ENCODE measurements at regions not wholly inside any gene's neighbourhood (a gene's known extent, or its start where the extent isn't known, plus 50 kb on each side); places are given as distances from the start of the nearest gene placed in this dataset.

DNA sequence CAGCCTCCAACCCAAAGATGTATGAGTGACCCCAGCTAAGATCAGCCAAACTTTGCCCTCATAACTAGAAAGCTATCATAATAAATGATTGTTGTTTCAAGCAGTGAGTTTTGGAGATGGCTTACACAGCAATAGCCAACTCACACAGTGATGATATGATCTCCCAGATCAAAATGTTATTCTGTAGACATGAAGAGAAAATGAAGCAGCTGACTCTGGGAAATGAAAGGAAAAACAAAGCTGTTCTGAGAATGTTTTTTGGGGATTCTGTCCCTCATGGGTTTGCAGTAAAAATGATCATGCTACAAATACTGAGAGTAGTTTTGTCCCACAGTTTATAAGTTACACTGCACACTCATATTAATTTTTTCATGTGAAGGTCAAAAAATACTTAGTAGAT is 617.8 kb downstream of the MRPL39 start:
- no peak for DNase-seq

DNA sequence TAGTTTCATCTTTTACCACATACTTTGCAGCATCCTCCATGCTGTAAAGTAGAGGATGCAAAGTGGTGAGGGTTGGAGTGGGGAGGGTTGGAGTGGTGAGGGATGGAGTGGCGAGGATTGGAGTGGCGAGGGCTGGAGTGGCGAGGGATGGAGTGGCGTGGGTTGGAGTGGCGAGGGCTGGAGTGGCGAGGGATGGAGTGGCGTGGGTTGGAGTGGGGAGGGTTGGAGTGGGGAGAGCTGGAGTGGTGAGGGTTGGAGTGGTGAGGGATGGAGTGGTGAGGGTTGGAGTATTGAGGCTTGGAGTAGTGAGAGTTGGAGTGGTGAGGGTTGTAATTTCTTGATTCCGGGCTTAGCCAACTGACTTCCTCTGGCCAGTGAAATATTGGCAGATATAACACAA is 618.3 kb downstream of the MRPL39 start:
- DNase-seq: no peak

DNA sequence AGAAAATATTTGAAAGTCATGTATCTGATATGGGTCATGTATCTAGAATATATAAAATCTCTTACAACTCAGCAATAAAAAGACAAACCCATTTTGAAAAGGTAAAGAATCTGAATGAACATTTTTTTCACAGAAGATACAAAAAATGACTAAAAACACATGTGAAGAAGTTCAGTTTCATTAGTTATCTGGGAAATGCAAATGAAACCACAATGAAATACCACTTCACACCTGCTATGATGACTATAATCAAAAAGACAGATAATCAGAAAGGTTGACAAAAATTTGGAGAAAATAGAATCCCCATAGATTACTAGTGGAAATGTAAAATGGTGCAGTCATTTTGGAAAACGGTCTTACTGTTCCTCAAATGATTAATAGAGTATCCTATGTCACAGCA is 631.0 kb downstream of the MRPL39 start:
- no peak for DNase-seq

DNA sequence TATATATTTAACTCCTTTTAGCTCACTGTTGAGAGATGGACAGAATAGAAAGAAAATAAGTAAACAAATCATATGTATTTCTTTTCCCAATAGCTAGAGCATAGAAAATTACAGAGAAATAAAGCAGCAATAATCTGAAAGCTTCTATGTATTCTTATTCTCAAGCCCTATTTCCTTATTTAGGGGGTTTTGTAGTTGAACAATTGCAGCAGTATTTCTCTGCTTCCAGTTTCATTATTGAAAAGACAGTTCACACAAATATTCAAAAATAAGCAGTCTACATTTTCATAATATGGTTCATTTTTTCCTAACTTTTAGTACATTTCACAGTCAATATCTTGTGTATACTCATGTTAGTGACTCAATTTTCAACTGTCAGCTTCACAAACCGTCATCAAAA is 638.2 kb downstream of the MRPL39 start:
- DNase-seq: no peak

DNA sequence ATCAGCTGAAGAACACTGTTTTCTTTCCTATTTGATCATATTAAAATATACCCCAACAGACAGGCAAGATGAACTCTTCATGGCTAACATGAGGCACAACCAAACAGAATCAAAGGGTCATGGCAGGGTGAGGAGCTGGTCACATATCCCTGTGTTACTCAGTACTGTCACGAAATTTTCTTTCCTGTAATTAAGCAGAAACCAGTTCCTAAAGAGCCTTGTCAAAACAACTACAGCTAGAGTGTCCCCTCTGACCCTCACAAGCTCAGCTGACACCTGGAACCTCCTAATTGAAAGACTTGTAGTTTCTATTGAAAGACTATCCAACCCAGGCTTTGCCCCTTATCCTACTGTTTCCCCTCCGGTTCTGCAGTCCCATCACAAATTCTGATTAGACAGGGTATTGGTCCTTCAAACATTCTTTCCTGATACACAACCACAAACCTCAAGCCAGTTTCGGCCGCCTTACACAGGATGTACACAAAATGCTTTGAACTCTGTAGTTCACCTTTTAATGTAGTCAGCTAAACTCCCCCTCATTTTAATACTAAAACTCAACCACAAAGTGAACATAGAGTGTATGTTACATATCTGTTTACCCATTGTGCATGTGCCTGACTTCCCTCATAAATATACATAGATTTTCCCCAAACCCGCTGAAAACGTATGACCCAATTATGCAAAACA is 651.9 kb downstream of the MRPL39 start:
- no peak for DNase-seq

DNA sequence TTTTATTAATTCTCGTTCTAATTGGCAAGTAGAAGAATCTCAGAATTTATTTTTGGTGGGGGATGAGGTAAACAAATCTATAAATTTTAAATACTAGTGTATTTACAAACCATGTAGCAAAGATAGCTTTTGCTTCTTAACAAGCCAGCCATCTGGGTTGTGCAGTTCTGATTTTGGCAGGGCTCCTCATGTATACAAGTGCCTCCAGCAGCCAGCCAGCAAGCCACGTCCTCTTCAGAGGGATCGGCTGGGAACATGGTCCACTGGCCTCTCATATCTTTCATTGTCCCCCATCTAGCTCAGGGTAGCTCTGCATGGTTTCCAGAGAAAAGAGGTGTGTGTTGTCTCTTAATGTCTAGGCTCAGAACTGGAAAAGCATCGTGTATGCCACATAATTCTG is 659.1 kb downstream of the MRPL39 start:
- DNase-seq: no peak

DNA sequence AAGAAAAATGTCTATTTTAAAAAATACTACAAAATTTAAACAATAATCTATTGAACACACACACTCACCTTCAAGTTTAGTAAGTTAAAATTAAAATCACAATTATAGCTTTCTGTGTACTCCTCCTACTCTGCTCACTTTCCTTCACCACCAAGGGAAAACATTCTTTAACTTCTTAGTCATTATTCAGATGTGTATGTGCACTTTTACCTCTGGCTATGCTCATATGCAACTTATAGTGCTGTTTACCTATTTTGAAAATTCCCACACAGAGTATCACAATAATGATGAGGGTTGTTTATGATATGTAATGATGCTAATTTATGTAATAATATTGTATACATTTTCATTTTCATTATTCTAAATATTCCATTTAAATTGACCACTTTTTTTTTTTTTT is 661.4 kb downstream of the MRPL39 start:
- no peak for DNase-seq

DNA sequence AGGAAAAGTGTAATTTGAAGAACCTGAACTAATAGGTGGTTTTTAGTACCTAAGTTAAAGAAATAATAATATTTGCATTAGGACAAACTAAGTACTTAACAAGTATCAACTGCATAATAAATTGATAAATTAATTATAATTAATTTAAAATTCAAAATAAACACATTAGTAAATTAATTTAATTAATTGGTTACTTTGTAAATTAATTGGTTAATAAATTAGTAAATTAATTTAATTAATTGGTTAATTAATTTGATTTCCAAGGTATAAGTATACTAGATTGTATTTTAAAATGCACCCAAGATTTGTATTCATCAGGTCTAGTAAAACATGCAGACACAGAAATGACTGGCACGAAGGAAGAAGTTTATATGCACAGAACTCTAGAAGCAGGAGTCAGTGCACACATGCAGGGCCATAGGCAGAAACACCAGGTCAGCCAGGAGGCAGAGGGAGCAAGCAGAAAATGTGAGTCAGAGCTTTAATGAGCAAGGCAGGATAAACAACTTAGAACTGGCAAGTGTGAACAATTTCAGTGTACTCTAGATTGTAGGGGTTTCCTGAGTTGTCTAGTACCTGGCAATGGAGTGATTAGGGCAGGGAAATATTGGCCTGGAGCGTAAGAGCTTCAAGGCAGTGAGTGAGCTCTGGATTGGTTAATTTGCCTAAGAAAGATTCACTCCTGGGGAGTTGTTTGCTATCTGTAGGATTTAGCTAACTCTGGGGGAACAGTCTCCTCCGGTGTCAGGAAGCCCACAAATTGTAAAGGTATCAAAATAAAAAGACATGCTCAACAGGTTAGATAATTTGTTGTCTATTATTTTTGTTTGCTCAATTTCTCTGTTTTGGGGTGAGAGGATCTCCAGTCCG is 665.7 kb downstream of the MRPL39 start:
- no peak for DNase-seq

DNA sequence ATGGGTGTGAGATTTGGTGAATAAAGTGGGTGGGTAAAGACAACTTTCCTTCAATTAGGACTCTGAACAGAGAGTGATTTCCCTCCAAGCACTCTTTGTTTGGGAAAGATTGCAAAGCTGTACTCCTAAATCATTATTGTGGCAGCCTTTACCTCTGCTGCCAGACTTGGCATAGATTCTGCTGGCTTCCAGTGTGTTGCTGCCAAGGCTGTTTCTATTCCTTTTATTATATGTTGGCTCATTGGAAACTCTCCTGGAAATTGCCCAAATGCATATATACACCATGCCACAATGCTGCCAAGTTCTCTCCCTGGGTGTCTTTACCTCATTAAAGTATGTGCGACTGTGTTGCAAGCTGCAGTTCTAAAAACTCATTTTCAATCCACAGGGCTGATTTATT is 668.0 kb downstream of the MRPL39 start:
- DNase-seq: no peak

DNA sequence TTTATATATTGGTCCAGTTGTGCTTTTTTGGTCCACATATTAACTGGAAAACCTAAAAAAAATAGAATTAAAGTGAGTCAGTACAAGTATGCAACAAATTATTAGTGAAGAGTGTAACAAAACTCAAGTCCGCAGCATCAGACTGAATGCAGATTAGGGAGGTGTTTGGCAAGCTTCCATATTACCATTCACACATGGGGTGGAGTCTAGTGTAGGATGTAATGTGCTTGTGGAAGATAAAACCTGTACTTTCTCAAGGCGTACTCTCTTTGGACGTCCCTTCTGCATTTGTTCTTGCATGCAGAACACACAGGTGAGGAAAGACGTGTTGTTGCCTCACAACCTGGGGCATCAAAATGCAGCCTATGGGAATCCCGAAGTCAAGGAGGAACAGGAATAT is 668.7 kb downstream of the MRPL39 start:
- DNase-seq: no peak

DNA sequence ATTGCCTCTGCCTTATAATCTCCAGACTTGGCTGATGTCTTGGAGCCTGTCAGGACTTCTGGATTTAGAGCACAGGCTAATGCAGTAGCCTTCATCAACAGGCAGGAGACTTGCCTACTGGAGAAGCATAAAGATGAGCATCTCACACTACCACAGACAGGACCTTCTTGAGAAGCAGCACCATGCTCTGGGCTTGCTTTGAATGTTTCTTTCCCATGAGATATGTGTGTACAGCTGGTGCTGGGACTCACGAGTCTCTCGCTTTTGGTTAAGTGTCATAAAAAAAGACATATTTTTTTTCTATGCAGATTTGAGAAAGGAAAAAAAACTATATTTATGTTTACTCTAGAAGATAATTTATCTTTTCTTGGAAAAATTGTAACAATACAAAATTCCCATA is 671.3 kb downstream of the MRPL39 start:
- no peak for DNase-seq

DNA sequence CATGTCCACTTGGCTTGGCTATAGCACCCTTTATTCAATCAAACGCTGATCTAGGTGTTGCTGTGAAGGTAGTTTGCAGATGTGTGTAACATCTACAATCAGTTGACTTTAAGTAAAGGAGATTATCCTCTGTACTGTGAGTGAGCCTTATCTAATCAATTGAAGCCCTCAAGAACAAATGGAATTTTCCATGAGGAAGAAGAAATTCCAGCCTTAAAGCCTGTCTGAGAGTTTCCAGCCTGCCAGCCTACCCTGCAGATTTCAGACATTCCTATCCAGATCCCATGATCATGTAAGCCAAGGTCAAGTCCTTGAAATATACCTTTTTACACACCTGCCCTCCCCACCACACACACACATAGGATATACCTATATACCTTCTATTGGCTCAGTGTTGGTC is 696.7 kb downstream of the MRPL39 start:
- no peak for DNase-seq

DNA sequence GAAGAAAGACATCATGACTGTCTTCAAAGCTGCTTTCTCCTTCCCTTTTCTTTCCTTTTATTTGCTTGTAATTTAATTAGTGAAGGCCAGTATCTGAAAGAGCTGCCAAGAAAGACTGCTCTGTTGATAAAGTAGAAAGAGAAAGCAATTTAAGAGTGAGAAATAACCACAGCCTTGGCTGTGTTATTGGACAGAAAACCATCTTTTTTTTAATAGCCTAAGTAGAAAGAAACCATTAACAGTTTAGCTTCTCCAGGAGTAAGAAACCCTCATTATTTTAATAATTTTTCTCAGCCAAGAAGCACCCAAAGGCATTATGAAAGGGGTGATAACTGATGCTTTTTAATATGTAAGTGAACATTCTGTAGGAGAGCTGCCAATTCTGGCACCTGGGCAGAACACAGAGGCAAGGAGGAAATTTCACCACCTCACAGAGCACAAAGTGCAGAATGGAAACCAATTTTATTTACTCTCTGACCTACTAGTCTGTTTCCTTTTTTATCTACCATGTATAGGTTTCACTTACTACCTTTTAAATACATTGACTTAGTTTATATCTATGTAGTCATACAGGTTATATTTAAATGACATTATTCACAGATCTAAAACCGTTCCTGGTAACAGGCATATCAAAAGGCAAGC is 703.2 kb downstream of the MRPL39 start:
- DNase-seq: no peak

DNA sequence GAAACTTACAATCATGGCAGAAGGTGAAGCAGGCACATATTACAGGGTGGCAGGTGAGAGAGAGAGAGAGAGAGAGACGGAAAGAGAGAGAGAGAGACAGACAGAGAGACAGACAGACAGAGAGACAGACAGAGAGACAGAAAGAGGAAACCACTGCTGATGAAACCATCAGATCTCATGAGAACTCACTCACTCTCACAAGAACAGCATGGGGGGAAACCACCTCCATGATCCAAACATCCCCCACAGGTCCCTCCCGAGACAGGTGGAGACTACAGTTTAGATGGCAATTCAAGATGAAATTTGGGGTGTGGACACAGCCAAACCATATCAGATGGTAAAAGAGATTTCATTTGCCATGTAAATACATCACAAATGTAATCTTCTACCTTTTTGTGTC is 708.1 kb downstream of the MRPL39 start:
- no peak for DNase-seq

DNA sequence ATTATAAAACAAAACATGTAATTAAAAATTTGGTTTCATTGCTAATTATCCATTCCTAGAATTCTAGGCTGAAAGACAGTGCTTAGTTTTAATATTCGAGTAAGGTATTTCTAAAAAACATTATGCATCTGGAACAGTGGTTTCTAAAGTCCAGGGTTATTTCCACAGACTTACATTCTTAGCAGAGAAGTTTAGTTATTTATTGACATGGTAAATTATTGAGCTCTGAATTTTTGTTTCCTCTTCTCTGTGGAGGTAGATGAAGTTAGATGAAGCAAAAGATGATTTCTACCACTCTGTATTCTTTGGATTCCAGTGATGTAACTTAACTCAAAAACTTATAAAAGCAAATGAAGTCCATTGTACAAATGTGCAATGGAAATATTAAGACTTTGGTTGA is 709.4 kb downstream of the MRPL39 start:
- DNase-seq: no peak

DNA sequence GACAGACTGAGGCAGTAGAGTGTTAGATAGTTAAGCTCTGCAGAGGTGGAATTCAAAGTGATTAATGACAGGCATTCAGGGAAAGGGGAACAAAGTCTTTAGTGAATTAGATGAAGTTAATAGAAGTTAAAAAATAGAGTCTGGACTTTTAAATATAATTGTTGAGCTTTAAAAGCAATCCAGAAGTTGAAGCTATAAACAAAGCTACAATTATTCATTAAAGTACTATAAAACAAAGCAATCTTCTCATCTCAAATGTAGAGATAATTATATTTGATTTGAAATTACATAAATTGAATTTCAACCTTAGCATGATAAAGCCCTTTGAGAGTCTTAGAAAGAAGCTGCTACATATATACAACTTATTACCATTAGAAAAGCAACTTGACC is 710.6 kb downstream of the MRPL39 start:
- no peak for DNase-seq

DNA sequence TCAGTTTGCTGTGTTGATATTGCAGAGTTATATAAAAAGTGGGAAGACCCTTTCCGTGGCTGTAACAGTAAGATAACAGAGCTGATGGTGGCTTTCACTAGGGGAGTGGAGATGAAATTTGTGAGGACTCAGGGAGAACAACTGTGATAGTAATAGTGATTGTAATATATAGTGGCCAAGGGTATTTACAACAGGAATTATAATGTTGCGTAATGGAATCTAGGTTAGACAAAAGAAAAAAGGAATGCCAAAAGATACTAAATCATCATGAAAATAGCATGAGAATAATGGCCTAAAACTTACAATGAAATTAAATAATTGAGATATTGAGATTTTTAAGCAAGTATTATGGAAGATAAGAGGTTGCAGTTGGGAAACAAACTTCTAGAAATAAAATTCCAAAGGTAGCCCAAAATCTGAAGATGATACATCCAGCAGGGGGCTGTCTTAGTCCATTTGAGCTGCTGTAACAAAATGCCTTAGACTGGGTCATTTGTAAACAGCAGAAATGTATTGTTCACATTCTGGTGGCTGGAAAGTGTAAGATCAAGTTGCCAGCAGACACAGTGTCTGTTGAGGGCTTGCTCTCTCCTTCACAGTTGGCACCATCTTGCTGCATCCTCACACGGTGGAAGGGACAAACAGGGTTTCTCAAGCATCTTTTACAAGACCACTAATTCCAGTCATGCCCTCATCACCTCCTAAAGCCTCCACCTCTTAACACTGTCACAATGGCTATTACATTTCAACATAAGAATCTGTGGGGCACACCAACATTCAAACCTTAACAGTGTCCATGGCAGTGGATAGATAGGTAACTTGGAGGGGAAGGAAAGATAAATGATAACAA is 711.2 kb downstream of the MRPL39 start:
- no peak for DNase-seq

DNA sequence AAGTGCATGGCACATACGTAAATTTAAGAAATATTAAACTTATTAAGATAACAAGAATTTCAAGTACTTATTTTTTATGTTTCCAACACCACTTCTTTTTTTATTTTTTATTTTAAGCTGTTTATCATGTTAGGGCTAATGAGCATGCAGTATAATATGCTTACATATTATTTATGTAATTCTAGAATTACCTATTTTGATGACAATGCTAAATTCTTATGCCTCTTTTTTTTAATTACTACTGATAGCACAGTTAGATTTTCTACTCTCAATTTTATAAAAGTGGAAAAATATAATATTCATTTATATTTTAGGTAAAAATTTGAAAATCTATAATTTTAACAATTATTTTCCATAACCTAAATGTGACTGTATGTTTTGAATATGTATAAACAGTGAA is 713.0 kb downstream of the MRPL39 start:
- no peak for DNase-seq

DNA sequence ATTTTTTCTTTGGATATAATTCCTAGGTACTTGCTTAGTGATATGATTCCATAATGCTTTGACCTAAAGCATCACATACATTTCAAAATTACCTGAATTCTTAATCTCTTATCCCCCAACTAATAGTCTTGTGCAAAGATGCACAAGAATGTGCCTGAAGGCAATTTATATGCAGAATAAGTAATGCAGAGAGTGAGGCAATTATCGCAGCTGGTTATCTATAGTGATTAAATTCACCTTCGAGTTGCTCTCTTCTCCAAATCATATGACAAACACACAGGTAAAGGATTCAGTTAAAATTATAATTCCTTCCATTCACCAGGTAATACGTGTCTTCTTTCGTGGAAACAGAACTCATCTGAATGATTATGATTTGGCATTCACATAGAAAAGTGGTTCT is 717.3 kb downstream of the MRPL39 start:
- no peak for DNase-seq

DNA sequence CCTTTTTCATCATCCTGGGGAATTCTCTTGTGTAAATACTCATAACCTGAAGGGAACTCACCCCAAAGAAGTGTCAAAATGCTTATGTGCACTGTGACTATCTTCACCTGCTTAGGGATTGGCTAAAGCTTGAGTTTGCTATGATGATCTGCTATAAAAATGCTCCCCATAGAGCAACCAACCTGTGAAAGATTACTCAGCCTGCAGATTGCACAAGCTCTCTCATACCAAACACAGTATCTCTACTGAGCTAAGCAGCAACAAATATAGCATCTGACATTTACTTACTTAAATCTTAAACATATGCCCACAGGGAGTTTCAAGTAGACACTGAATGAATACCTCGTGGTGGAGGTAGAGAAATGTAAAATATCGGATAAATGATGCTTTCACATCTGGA is 725.8 kb downstream of the MRPL39 start:
- no peak for DNase-seq

DNA sequence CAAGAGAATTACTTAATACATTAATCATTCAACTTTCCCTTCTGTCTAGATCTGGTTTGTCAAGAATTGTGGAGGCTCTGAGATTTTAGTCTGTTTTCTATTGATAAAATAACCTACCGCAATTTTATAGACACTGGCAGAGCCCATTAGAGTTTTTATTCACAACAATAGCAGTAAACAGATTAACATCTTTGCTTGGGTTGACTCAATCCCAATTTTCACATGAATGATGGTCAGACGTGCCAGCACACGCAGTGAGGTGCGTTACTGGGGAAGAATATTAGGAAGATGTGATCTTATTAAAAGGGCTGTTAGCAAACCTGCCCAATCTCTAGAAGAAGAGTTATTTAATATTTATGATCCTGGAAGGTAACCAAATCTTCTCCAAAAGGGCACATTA is 736.6 kb downstream of the MRPL39 start:
- no peak for DNase-seq

DNA sequence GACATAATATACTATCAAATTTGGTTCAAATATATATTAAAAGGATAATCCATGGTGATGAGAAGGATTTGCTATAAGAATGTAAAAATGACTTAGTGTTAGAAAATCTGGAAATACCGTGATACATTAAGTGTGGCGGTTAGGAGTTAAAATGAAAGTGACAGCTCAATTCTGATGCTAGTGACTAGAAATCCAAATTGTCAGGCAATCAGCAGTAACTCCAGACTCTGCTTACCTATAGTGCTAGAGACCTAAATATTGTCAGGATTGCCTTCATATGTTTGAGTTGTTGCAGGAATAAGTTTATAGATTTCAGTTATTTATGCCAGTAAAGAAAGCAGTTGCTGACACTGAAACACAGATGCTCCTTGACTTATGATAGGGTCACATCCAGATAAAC is 737.4 kb downstream of the MRPL39 start:
- no peak for DNase-seq

DNA sequence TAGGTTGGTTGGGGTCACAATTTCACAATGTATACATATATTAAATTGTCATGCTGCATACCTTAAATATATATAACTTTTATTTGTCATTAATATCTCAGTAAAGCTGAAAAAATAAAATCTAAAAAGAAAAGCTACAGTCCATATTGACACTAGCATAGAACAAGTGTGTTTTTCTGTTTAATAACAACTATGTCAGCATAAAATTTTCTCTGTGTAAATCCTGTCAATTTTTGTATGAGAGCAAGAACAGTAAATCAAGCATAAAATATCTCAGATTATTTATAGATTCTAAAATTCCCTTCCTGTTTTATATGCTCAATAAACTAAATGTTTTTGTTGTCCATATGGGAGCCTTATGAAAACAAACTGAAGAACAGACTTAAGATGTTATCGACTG is 739.2 kb downstream of the MRPL39 start:
- DNase-seq: no peak

Data from amniotic stem cell (primary cell).